Spleen (tissue), 11 donors: ENCODE measurements at regions not wholly inside any gene's neighbourhood (a gene's known extent, or its start where the extent isn't known, plus 50 kb on each side); places are given as distances from the start of the nearest gene placed in this dataset.

Source experiments
- DNase-seq: peaks from one replicate; pipeline ENCODE4 v3.0.0-alpha.2; 2020
- H3K27ac ChIP-seq, 8 donors: fragments of 200-600 bp; sonication (generic) in 7 of 8; 1 replicate in 4 of 8; 2 replicates in 4 of 8; pipeline versions ENCODE4 v1.5.0 to v1.8.0; 2016 to 2021; ENCODE audit warnings: inconsistent platforms in 4 of 8, mild to moderate bottlenecking in 4 of 8, moderate library complexity in 1 of 8
- H3K27me3 ChIP-seq, 7 donors: fragments of 200-600 bp; sonication (generic) in 6 of 7; replicated peaks in 1 of 7; 1 replicate in 4 of 7; 2 replicates in 3 of 7; pipeline versions ENCODE4 v1.5.0 to v1.8.0; 2016 to 2021; ENCODE audit warnings: inconsistent platforms in 3 of 7, mild to moderate bottlenecking in 1 of 7
- H3K36me3 ChIP-seq, 6 donors: fragments of 200-600 bp; sonication (generic) in 5 of 6; 1 replicate in 4 of 6; 2 replicates in 2 of 6; pipeline versions ENCODE4 v1.5.0 to v1.8.0; 2016 to 2021; ENCODE audit warnings: inconsistent platforms in 2 of 6
- H3K4me1 ChIP-seq, 6 donors: fragments of 200-600 bp; sonication (generic) in 5 of 6; 1 replicate in 3 of 6; 2 replicates in 3 of 6; pipeline versions ENCODE4 v1.5.0 to v1.8.0; 2016 to 2021; ENCODE audit warnings: inconsistent platforms in 3 of 6
- H3K4me3 ChIP-seq, 8 donors: fragments of 200-600 bp; sonication (generic) in 7 of 8; 1 replicate in 4 of 8; 2 replicates in 4 of 8; pipeline versions ENCODE4 v1.5.0 to v1.8.0; 2016 to 2021; ENCODE audit warnings: inconsistent platforms in 4 of 8, mild to moderate bottlenecking in 4 of 8, moderate library complexity in 2 of 8
- H3K9me3 ChIP-seq, 8 donors: fragments of 200-600 bp; sonication (generic) in 7 of 8; 1 replicate in 4 of 8; 2 replicates in 4 of 8; pipeline versions ENCODE4 v1.5.0 to v1.8.0; 2016 to 2021; ENCODE audit warnings: inconsistent platforms in 4 of 8
- CTCF ChIP-seq, 11 experiments: fragments of 200-600 bp in 7 of 11; fragments of 450-650 bp in 4 of 11; sonication (generic) in 4 of 11; IDR thresholded peaks in 8 of 11; conservative IDR thresholded peaks in 3 of 11; 1 replicate in 7 of 11; 2 replicates in 4 of 11; pipeline versions ENCODE4 v1.4.0 to v1.8.0; 2016 to 2021; ENCODE audit warnings: antibody characterized with exemption in 11 of 11, inconsistent platforms in 4 of 11, mild to moderate bottlenecking in 1 of 11
- POLR2A ChIP-seq, 3 donors: fragments of 450-650 bp; IDR thresholded peaks; one replicate each; pipeline ENCODE4 v1.5.1; 2017; ENCODE audit warnings: antibody characterized with exemption in 3 of 3, mild to moderate bottlenecking in 1 of 3
- POLR2AphosphoS5 ChIP-seq, 3 donors: sonication (generic); formaldehyde crosslinking; IDR thresholded peaks; one replicate each; pipeline ENCODE4 v1.5.1; 2017; ENCODE audit warnings: antibody characterized with exemption in 3 of 3
- WGBS, 5 donors: extraction: QIAGEN DNeasy Blood & Tissue Kit in 3 of 5; methylation state at CpG; one replicate each; pipeline versions ENCODE4 v1.1.5 to v1.1.7; 2013 to 2018; 5-methylcytosine and 5-hydroxymethylcytosine counted together
- intact Hi-C: fragments of 100-400 bp; cut with DNase I; formaldehyde crosslinking; loops from one replicate; pipeline ENCODE4 v1.15.0; 2023; ENCODE audit warnings: low total_unique reads
- donor health status: healthy with polysubstance abuse.
- donor health status: DM: no; HTN: no; CAD: no; lungs with moderate emphysema.
- donor health status: DM: no; HTN: no; CAD: no.
- donor health status: Bipolar disorder and iron deficiency.
- donor health status: healthy.
- donor health status: DM: no; HTN: no; CAD: no.
- donor health status: DM: yes; HTN: yes; CAD: no.

GRCh38 chr1:195251900-195252299 is 1356.3 kb downstream of the KCNT2 start:
- no peak for TF ChIP-seq CTCF (IDR thresholded peaks at IDR 0.05 in 8 of 11, conservative IDR thresholded peaks at IDR 0.05 in 3 of 11)
- no peak for TF ChIP-seq POLR2A (IDR thresholded peaks at IDR 0.05)
- TF ChIP-seq POLR2AphosphoS5 (IDR thresholded peaks at IDR 0.05), result no peak
- Histone ChIP-seq H3K27ac (no peak overlapping the region), H3K9me3 (peaks cover 0 to 6% (median 0%) of the 10 kb centered on the region in 8 donors), H3K4me1 (no peaks in the 10 kb centered on the region), H3K4me3 (no peak overlapping the region), H3K27me3 (no peaks in the 10 kb centered on the region), H3K36me3 (no peaks in the 10 kb centered on the region)
- no peak for DNase-seq
- intact Hi-C loops, result no loop called here
- 80 to 93% (median 86%) methylated on average over 4 of the region's 4 CpGs for WGBS, 5 donors

- H3K4me1 ChIP-seq, result no peaks in the 10 kb centered on the region
- no peak overlapping the region for H3K27ac ChIP-seq
- 88 to 96% (median 91%) methylated on average over 3 of the region's 3 CpGs for WGBS, 5 donors
- H3K27me3 ChIP-seq, result no peaks in the 10 kb centered on the region
- intact Hi-C loops, result no loop called here
- no peak for DNase-seq
- no peaks in the 10 kb centered on the region for H3K36me3 ChIP-seq
- H3K4me3 ChIP-seq, result no peak overlapping the region
- H3K9me3 ChIP-seq, result peaks cover 0 to 5% (median under 1%) of the 10 kb centered on the region in 8 donors
- TF ChIP-seq POLR2A (IDR thresholded peaks at IDR 0.05) (no peak), CTCF (IDR thresholded peaks at IDR 0.05 in 8 of 11, conservative IDR thresholded peaks at IDR 0.05 in 3 of 11) (no peak), POLR2AphosphoS5 (IDR thresholded peaks at IDR 0.05) (no peak)
These were observed 1364.7 kb downstream of the KCNT2 start for GRCh38 chr1:195243492-195243891.

GRCh38 chr1:195241066-195241465 is 1367.2 kb downstream of the KCNT2 start:
- intact Hi-C loops, result no loop called here
- Histone ChIP-seq H3K9me3 (peaks cover 0 to 20% (median 10%) of the 10 kb centered on the region in 8 donors), H3K36me3 (no peaks in the 10 kb centered on the region), H3K4me3 (no peak overlapping the region), H3K27me3 (no peaks in the 10 kb centered on the region), H3K27ac (no peak overlapping the region), H3K4me1 (no peaks in the 10 kb centered on the region)
- 87 to 94% (median 91%) methylated on average over 3 of the region's 3 CpGs for WGBS, 5 donors
- TF ChIP-seq POLR2AphosphoS5 (IDR thresholded peaks at IDR 0.05) (no peak), POLR2A (IDR thresholded peaks at IDR 0.05) (no peak)
- no peak for DNase-seq

GRCh38 chr1:195238313-195238712 is 1369.9 kb downstream of the KCNT2 start:
- TF ChIP-seq POLR2A (IDR thresholded peaks at IDR 0.05) (no peak), CTCF (IDR thresholded peaks at IDR 0.05 in 8 of 11, conservative IDR thresholded peaks at IDR 0.05 in 3 of 11) (no peak), POLR2AphosphoS5 (IDR thresholded peaks at IDR 0.05) (no peak)
- no peak for DNase-seq
- whole genome bisulfite sequencing, 5 donors, result 86 to 96% (median 93%) methylated on average over 6 to 7 of the region's 7 CpGs

More at GRCh38 chr1:195238313-195238712, 1369.9 kb downstream of the KCNT2 start:
- no peaks in the 10 kb centered on the region for H3K36me3 ChIP-seq
- no peaks in the 10 kb centered on the region for H3K27me3 ChIP-seq
- H3K27ac ChIP-seq, result no peak overlapping the region
- no peak overlapping the region for H3K4me3 ChIP-seq
- no peaks in the 10 kb centered on the region for H3K4me1 ChIP-seq
- intact Hi-C loops, result no loop called here
- peaks cover 0 to 18% (median 10%) of the 10 kb centered on the region in 8 donors for H3K9me3 ChIP-seq
